HCT116 (cell line): ENCODE measurements at regions not wholly inside any gene's neighbourhood (a gene's known extent, or its start where the extent isn't known, plus 50 kb on each side); places are given as distances from the start of the nearest gene placed in this dataset.

Experiments
- EZH2 ChIP-seq: fragments of 200-600 bp; sonication (generic); IDR thresholded peaks from 2 replicates; pipeline ENCODE4 v1.6.1; 2017; ENCODE audit warnings: antibody characterized with exemption, mixed run types
- EZH2phosphoT487 ChIP-seq: fragments of 200-600 bp; IDR thresholded peaks from 2 replicates; pipeline ENCODE4 v1.6.1; 2018; ENCODE audit warnings: antibody characterized with exemption, borderline replicate concordance
- JUND ChIP-seq: IDR thresholded peaks from 2 replicates; pipeline ENCODE4 v1.6.1; 2012
- POLR2A ChIP-seq: IDR thresholded peaks from 2 replicates; pipeline ENCODE4 v1.7.0; 2011; ENCODE audit warnings: borderline replicate concordance; ENCODE audit not compliant: insufficient read depth, insufficient read length; ENCODE audit errors: extremely low read depth
- POLR2AphosphoS5 ChIP-seq: IDR thresholded peaks from 2 replicates; pipeline ENCODE4 v1.6.1; 2011; ENCODE audit warnings: mild to moderate bottlenecking, low read depth, low read length, moderate library complexity
- RAD21 ChIP-seq: IDR thresholded peaks from 2 replicates; pipeline ENCODE4 v1.6.1; 2012; ENCODE audit warnings: low read depth, mild to moderate bottlenecking
- REST ChIP-seq: IDR thresholded peaks from 2 replicates; pipeline ENCODE4 v1.6.1; 2012; ENCODE audit warnings: low read depth
- SIN3A ChIP-seq: IDR thresholded peaks from 2 replicates; pipeline ENCODE4 v1.6.1; 2012; ENCODE audit warnings: low read depth
- SP1 ChIP-seq: IDR thresholded peaks from 2 replicates; pipeline ENCODE4 v1.6.1; 2012; ENCODE audit warnings: low read depth
- SRF ChIP-seq: IDR thresholded peaks from 2 replicates; pipeline ENCODE4 v1.6.1; 2012; ENCODE audit warnings: low read depth
- YY1 ChIP-seq: IDR thresholded peaks from 2 replicates; pipeline ENCODE4 v1.6.1; 2011; ENCODE audit warnings: low read length, low read depth, moderate library complexity, mild to moderate bottlenecking; ENCODE audit not compliant: insufficient replicate concordance; ENCODE audit errors: extremely low read depth
- TF ChIP-seq, protein P1 (sequence below): IDR thresholded peaks from 2 replicates; pipeline ENCODE4 v1.6.1; 2012
- TF ChIP-seq, protein P2 (sequence below), 3 experiments: fragments of 200-600 bp in 1 of 3; sonication (generic) in 1 of 3; IDR thresholded peaks in 2 of 3; conservative IDR thresholded peaks in 1 of 3; 2 replicates each; pipeline ENCODE4 v1.5.1; 2012 to 2017; ENCODE audit warnings: low read depth in 2 of 3, low read length in 2 of 3, antibody characterized with exemption in 1 of 3, borderline replicate concordance in 1 of 3, control low read depth in 1 of 3, mild to moderate bottlenecking in 1 of 3, mixed read lengths in 1 of 3, mixed run types in 1 of 3, moderate library complexity in 1 of 3; ENCODE audit not compliant: insufficient read depth in 1 of 3

GRCh38 chr3:191135175-191135574 lies 63.9 kb upstream of the OSTN start:
- no peak for TF ChIP-seq POLR2A
- TF ChIP-seq, protein P1, sequence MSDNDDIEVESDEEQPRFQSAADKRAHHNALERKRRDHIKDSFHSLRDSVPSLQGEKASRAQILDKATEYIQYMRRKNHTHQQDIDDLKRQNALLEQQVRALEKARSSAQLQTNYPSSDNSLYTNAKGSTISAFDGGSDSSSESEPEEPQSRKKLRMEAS, result no peak
- TF ChIP-seq YY1, result no peak
- TF ChIP-seq RAD21, result no peak
- TF ChIP-seq SRF, result no peak
- TF ChIP-seq, protein P2, sequence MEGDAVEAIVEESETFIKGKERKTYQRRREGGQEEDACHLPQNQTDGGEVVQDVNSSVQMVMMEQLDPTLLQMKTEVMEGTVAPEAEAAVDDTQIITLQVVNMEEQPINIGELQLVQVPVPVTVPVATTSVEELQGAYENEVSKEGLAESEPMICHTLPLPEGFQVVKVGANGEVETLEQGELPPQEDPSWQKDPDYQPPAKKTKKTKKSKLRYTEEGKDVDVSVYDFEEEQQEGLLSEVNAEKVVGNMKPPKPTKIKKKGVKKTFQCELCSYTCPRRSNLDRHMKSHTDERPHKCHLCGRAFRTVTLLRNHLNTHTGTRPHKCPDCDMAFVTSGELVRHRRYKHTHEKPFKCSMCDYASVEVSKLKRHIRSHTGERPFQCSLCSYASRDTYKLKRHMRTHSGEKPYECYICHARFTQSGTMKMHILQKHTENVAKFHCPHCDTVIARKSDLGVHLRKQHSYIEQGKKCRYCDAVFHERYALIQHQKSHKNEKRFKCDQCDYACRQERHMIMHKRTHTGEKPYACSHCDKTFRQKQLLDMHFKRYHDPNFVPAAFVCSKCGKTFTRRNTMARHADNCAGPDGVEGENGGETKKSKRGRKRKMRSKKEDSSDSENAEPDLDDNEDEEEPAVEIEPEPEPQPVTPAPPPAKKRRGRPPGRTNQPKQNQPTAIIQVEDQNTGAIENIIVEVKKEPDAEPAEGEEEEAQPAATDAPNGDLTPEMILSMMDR (IDR thresholded peaks at IDR 0.05 in 2 of 3, conservative IDR thresholded peaks at IDR 0.05 in 1 of 3; ENCODE audit: borderline replicate concordance in 1 of 3, insufficient read depth in 1 of 3, low read depth in 2 of 3, low read length in 2 of 3), result no peak
- no peak for TF ChIP-seq REST
- TF ChIP-seq POLR2AphosphoS5, result no peak
- no peak for TF ChIP-seq SIN3A
- TF ChIP-seq EZH2phosphoT487, result no peak
- no peak for TF ChIP-seq JUND
- no peak for TF ChIP-seq EZH2
- TF ChIP-seq SP1, result no peak
